A673 (cell line): ENCODE measurements at regions not wholly inside any gene's neighbourhood (a gene's known extent, or its start where the extent isn't known, plus 50 kb on each side); places are given as distances from the start of the nearest gene placed in this dataset.

Experiments
- CTCF ChIP-seq: fragments of 300-800, 200-600 bp; sonication (generic); conservative IDR thresholded peaks from 2 replicates; pipeline ENCODE4 v1.5.1; 2017; ENCODE audit warnings: low read depth, mild to moderate bottlenecking, antibody characterized with exemption, low read length, moderate library complexity, mixed read lengths
- EZH2 ChIP-seq: fragments of 200-600 bp; sonication (generic); IDR thresholded peaks from 2 replicates; pipeline ENCODE4 v1.6.1; 2017; ENCODE audit warnings: borderline replicate concordance, low read depth, mild to moderate bottlenecking, mixed read lengths, antibody characterized with exemption, low read length; ENCODE audit not compliant: poor library complexity, severe bottlenecking

GRCh38 chr5:4734348-4734747 is 405.8 kb upstream of the ADAMTS16 start:
- TF ChIP-seq EZH2 (no peak), CTCF (no peak)
